A549 (cell line): ENCODE measurements at regions not wholly inside any gene's neighbourhood (a gene's known extent, or its start where the extent isn't known, plus 50 kb on each side); places are given as distances from the start of the nearest gene placed in this dataset.
"Not testable (repeated sequence)": the region's sequence is repeated elsewhere in the genome, so short reads cannot be mapped to it uniquely, and the experiment has no call there.

Experiments used
- EP300 ChIP-seq, 2 experiments: fragments of >200 bp; sonication (Bioruptor Twin); formaldehyde crosslinking; IDR thresholded peaks; 2 replicates in 1 of 2; 3 replicates in 1 of 2; pipeline ENCODE4 v1.6.1; 2016 to 2017
- HEYL ChIP-seq: fragments of 250-450 bp; sonication (Bioruptor Pico); IDR thresholded peaks from 2 replicates; pipeline ENCODE4 v1.8.0; 2021; ENCODE audit warnings: mild to moderate bottlenecking, moderate library complexity
- JUN ChIP-seq, 2 experiments: fragments of >200 bp; sonication (Bioruptor Twin); formaldehyde crosslinking; IDR thresholded peaks; 2 replicates in 1 of 2; 3 replicates in 1 of 2; pipeline ENCODE4 v1.6.1; 2016 to 2017
- POLR2A ChIP-seq: IDR thresholded peaks from 2 replicates; pipeline ENCODE4 v1.6.1; 2012; ENCODE audit warnings: mild to moderate bottlenecking, low read length
- POLR2AphosphoS2 ChIP-seq: conservative IDR thresholded peaks from 2 replicates; pipeline ENCODE4 v1.6.1; 2012; ENCODE audit warnings: low read length, improper control_type of control experiment, inconsistent platforms
- SMC3 ChIP-seq: fragments of >200 bp; sonication (Bioruptor Twin); formaldehyde crosslinking; IDR thresholded peaks from 3 replicates; pipeline ENCODE4 v1.6.1; 2018; ENCODE audit warnings: inconsistent platforms
- TF ChIP-seq, protein P1 (sequence below): fragments of >200 bp; sonication (Bioruptor Twin); formaldehyde crosslinking; IDR thresholded peaks from 3 replicates; pipeline ENCODE4 v1.5.1; 2016
- TF ChIP-seq, protein P2 (sequence below): fragments of 450-650 bp; IDR thresholded peaks from 2 replicates; pipeline ENCODE4 v1.6.1; 2014; ENCODE audit warnings: antibody characterized with exemption

DNA sequence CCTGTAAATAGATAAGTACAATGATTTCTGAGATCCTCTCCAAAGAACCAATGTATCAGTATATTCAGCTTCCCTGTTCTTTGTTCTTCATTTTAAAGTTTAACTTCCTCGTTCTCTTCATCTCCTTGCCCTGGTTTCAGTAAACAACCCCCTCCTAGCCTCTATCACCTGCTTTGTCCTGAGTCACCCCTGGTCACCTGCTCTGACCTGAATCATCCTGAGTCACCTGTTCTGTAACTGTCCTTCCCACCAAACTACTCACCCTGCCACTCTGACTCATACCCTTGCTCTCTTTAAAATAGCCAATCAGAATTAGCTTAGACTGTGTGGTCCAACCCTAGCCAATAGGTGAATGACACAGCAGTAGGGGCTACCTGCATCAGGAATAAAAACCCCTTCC is 313.0 kb upstream of the LRRC3B start:
- TF ChIP-seq POLR2A; HEYL (CRISPR knock-in tag); JUN (IDR thresholded peaks at IDR 0.05); EP300 (IDR thresholded peaks at IDR 0.05); POLR2AphosphoS2; SMC3: not testable (repeated sequence)
- TF ChIP-seq, protein P1, sequence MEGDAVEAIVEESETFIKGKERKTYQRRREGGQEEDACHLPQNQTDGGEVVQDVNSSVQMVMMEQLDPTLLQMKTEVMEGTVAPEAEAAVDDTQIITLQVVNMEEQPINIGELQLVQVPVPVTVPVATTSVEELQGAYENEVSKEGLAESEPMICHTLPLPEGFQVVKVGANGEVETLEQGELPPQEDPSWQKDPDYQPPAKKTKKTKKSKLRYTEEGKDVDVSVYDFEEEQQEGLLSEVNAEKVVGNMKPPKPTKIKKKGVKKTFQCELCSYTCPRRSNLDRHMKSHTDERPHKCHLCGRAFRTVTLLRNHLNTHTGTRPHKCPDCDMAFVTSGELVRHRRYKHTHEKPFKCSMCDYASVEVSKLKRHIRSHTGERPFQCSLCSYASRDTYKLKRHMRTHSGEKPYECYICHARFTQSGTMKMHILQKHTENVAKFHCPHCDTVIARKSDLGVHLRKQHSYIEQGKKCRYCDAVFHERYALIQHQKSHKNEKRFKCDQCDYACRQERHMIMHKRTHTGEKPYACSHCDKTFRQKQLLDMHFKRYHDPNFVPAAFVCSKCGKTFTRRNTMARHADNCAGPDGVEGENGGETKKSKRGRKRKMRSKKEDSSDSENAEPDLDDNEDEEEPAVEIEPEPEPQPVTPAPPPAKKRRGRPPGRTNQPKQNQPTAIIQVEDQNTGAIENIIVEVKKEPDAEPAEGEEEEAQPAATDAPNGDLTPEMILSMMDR = not testable (repeated sequence)
- TF ChIP-seq, protein P2, sequence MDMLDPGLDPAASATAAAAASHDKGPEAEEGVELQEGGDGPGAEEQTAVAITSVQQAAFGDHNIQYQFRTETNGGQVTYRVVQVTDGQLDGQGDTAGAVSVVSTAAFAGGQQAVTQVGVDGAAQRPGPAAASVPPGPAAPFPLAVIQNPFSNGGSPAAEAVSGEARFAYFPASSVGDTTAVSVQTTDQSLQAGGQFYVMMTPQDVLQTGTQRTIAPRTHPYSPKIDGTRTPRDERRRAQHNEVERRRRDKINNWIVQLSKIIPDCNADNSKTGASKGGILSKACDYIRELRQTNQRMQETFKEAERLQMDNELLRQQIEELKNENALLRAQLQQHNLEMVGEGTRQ = not testable (repeated sequence)
